HUES64 (cell line): ENCODE measurements at regions not wholly inside any gene's neighbourhood (a gene's known extent, or its start where the extent isn't known, plus 50 kb on each side); places are given as distances from the start of the nearest gene placed in this dataset.
"Not testable (repeated sequence)": the region's sequence is repeated elsewhere in the genome, so short reads cannot be mapped to it uniquely, and the experiment has no call there.

Experiments
- H3K27ac ChIP-seq: 2 replicates; pipeline ENCODE4 v1.7.0; 2013; ENCODE audit warnings: low read depth, low read length, inconsistent platforms
- H3K27me3 ChIP-seq: 2 replicates; pipeline ENCODE4 v1.6.1; 2013; ENCODE audit warnings: mild to moderate bottlenecking, low read length; ENCODE audit not compliant: insufficient read depth
- H3K36me3 ChIP-seq: 2 replicates; pipeline ENCODE4 v1.6.1; 2013; ENCODE audit warnings: mild to moderate bottlenecking, low read length; ENCODE audit not compliant: insufficient read depth
- H3K4me1 ChIP-seq: 2 replicates; pipeline ENCODE4 v1.6.1; 2013; ENCODE audit warnings: mild to moderate bottlenecking, low read length, moderate library complexity; ENCODE audit not compliant: insufficient read depth
- H3K4me3 ChIP-seq: 2 replicates; pipeline ENCODE4 v1.5.1; 2013; ENCODE audit warnings: mild to moderate bottlenecking, low read length, moderate library complexity
- H3K9ac ChIP-seq: 2 replicates; pipeline ENCODE4 v1.6.1; 2013; ENCODE audit warnings: mild to moderate bottlenecking, low read depth, low read length
- H3K9me3 ChIP-seq: 2 replicates; pipeline ENCODE4 v1.6.1; 2013; ENCODE audit warnings: low read depth, low read length; ENCODE audit not compliant: insufficient read depth
- WGBS: fragments of 150-250, 120-280 bp; methylation state at CpG from one replicate; pipeline ENCODE4 v1.1.7; 2013; ENCODE audit warnings: missing lambda C conversion rate; 5-methylcytosine and 5-hydroxymethylcytosine counted together

GRCh38 chr10:65670087-65670486, 1255.7 kb upstream of the LRRTM3 start:
- 98% methylated on average over 3 of the region's 3 CpGs for WGBS
- Histone ChIP-seq H3K27me3 (no peaks in the 10 kb centered on the region), H3K9ac (no peak overlapping the region), H3K9me3 (peaks cover 5% of the 10 kb centered on the region), H3K27ac (no peak overlapping the region), H3K4me3 (no peak overlapping the region), H3K36me3 (no peaks in the 10 kb centered on the region), H3K4me1 (no peaks in the 10 kb centered on the region)

DNA sequence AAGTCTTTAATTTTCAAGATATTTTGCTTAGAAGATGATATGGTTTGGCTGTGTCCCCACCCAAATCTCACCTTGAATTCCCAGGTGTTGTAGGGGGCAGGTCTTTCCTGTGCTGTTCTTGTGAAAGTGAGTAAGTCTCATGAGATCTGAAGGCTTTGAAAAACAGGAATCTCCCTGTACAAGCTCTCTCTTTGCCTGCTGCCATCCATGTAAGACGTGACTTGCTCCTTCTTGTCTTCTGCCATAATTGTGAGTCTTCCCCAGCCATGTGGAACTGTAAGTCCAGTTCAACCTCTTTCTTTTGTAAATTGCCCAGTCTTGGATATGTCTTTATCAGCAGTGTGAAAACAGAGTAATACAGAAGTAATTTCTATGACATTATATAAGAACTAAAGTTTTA, 1255.2 kb upstream of the LRRTM3 start:
- H3K9ac ChIP-seq, H3K4me1 ChIP-seq, H3K27me3 ChIP-seq, H3K4me3 ChIP-seq, H3K36me3 ChIP-seq, H3K27ac ChIP-seq, H3K9me3 ChIP-seq: not testable (repeated sequence)
- WGBS = 87% methylated on average over 1 of the region's 1 CpG

- H3K27ac ChIP-seq = no peak overlapping the region
- no peaks in the 10 kb centered on the region; the same call in 1 of the 2 replicates for H3K9me3 ChIP-seq
- H3K4me1 ChIP-seq = no peaks in the 10 kb centered on the region
- no peak overlapping the region for H3K9ac ChIP-seq
- no peaks in the 10 kb centered on the region for H3K36me3 ChIP-seq
- no peaks in the 10 kb centered on the region for H3K27me3 ChIP-seq
- WGBS = 91% methylated on average over 5 of the region's 7 CpGs
- H3K4me3 ChIP-seq = no peak overlapping the region
Observed at GRCh38 chr10:65675236-65675635, 1250.6 kb upstream of the LRRTM3 start.

DNA sequence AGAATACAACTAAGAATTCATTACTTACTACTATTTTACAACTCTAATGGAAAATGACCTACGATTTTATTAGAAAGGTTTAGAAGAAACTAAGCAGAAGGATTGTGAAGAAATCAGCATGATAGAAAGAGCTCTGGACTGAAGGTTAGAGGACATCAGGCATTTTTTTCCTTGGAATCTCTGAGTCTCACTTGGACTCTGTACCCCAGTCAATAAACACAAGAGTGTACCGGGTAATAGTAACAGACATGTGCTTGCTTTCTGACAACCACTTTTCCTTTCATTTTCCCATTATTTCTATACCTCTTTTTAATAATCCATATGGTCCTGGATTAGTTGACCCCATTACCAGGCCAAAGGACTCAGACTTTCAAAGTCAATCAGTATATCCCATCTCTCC, 1240.9 kb upstream of the LRRTM3 start:
- WGBS = 93% methylated on average over 2 of the region's 2 CpGs
- H3K36me3 ChIP-seq = no peaks in the 10 kb centered on the region

DNA sequence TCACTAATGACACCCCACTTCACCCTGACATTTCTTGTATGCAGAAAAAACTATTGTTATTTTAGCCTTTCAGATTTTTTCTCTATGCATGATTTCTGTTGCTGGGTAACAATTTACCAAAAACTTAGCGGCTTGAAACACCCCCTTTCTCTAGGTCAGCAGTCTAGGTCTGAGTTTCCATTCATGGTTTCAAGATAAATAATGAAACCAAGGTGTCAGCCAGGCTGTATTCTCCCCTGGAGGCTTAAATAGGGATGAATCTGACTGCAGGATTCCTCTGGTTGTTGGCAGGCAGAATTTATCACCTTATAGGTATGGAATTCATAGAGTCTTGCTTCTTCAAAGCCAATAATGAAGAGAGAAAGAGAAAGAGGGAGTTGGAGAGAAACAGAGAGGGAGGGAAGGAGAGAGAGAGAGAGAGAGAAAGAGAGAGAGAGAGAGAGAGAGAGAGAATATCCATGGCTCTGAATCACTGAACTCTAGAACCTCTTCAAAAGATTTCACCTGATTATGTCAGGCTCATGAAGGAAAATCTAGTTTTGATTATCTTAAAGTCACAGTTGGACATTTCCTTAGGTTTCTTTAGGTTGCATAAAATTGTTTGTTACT, 1224.6 kb upstream of the LRRTM3 start:
- no peaks in the 10 kb centered on the region for H3K9me3 ChIP-seq
- H3K36me3 ChIP-seq = no peaks in the 10 kb centered on the region
- no peak overlapping the region for H3K9ac ChIP-seq
- H3K27ac ChIP-seq = no peak overlapping the region
- no peaks in the 10 kb centered on the region for H3K27me3 ChIP-seq
- 100% methylated on average over 1 of the region's 1 CpG for WGBS
- no peak overlapping the region for H3K4me3 ChIP-seq
- H3K4me1 ChIP-seq = no peaks in the 10 kb centered on the region

More for the DNA sequence above, 1240.9 kb upstream of the LRRTM3 start:
- H3K9ac ChIP-seq = no peak overlapping the region
- H3K9me3 ChIP-seq = no peaks in the 10 kb centered on the region
- no peak overlapping the region for H3K4me3 ChIP-seq
- no peaks in the 10 kb centered on the region for H3K4me1 ChIP-seq
- no peaks in the 10 kb centered on the region for H3K27me3 ChIP-seq
- H3K27ac ChIP-seq = no peak overlapping the region

GRCh38 chr10:65708057-65708456, 1217.8 kb upstream of the LRRTM3 start:
- no CpG with 5 or more reads among the region's 1 CpG for WGBS
- Histone ChIP-seq H3K36me3 (no peaks in the 10 kb centered on the region), H3K4me3 (no peak overlapping the region), H3K4me1 (no peaks in the 10 kb centered on the region), H3K9ac (no peak overlapping the region), H3K27ac (no peak overlapping the region), H3K9me3 (no peaks in the 10 kb centered on the region), H3K27me3 (no peaks in the 10 kb centered on the region)

DNA sequence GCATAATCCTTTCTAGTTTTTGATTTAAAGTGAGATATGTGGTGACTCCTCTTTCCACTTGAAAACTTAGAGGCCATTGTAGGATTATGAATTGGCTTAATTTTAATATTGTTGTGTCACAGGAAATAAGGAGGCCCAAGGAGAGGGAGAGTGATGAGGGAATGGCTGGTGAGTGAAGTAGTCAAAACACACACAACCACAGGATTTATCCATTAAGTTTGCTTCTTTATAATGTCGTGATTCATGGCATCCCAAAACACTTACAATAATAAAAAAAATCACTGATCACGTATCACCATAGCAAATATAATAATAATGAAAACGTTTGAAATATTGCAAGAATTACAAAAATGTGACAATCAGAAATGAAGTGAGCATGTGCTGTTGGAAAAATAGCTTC, 1215.5 kb upstream of the LRRTM3 start:
- no peak overlapping the region for H3K4me3 ChIP-seq
- WGBS = 80% methylated on average over 2 of the region's 3 CpGs
- H3K4me1 ChIP-seq = no peaks in the 10 kb centered on the region
- H3K9ac ChIP-seq = no peak overlapping the region
- no peak overlapping the region for H3K27ac ChIP-seq
- H3K9me3 ChIP-seq = no peaks in the 10 kb centered on the region
- no peaks in the 10 kb centered on the region for H3K36me3 ChIP-seq
- H3K27me3 ChIP-seq = no peaks in the 10 kb centered on the region

DNA sequence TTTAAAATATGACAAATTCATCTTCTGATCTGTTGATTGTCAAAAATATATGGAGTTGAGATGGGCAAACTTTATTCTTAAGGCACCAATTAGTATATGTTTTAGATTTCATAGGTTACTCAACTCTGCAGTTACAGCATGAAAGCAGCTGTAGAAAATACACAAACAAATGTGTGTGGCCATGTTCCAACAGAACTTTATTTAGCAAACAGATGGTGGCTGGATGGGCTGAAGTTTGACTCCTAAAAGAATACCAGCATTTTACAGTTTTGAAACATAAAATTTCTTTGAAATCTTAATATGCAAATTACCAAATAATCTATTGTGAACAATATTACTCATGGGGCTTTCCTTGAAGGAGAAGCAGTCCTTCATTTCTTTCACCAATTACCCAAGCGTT, 1206.0 kb upstream of the LRRTM3 start:
- no peaks in the 10 kb centered on the region for H3K4me1 ChIP-seq

GRCh38 chr10:65720901-65721300, 1204.9 kb upstream of the LRRTM3 start:
- 100% methylated on average over 3 of the region's 4 CpGs for WGBS
- H3K27me3 ChIP-seq = no peaks in the 10 kb centered on the region
- H3K9ac ChIP-seq = no peak overlapping the region
- H3K4me1 ChIP-seq = no peaks in the 10 kb centered on the region
- no peaks in the 10 kb centered on the region for H3K9me3 ChIP-seq
- H3K27ac ChIP-seq = no peak overlapping the region
- no peaks in the 10 kb centered on the region for H3K36me3 ChIP-seq
- no peak overlapping the region for H3K4me3 ChIP-seq

More for the DNA sequence above, 1206.0 kb upstream of the LRRTM3 start:
- no peak overlapping the region for H3K4me3 ChIP-seq
- H3K27me3 ChIP-seq = no peaks in the 10 kb centered on the region
- H3K9ac ChIP-seq = no peak overlapping the region
- H3K27ac ChIP-seq = no peak overlapping the region
- H3K9me3 ChIP-seq = no peaks in the 10 kb centered on the region
- WGBS = no CpG with 5 or more reads among the region's 1 CpG
- no peaks in the 10 kb centered on the region for H3K36me3 ChIP-seq

DNA sequence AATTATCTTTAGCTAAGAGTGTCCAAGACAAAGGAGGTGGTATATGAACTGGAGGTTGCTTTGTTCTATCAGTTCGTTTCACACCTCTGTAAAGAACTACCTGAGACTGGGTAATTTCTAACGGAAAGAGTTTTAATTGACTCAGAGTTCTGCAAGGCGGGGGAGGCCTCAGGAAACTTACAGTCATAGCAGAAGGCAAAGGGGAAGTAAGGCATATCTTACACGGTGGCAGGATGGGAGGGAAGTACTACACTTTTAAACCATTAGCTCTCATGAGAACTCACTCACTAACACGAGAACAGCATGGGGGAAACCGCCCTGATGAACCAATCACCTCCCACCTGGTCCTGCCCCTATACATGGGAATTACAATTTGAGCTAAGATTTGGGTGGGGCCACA, 1202.3 kb upstream of the LRRTM3 start:
- no peak overlapping the region for H3K4me3 ChIP-seq
- H3K36me3 ChIP-seq = no peaks in the 10 kb centered on the region
- WGBS = 91% methylated on average over 6 of the region's 6 CpGs
- H3K27me3 ChIP-seq = no peaks in the 10 kb centered on the region
- H3K27ac ChIP-seq = no peak overlapping the region
- no peak overlapping the region for H3K9ac ChIP-seq
- H3K4me1 ChIP-seq = no peaks in the 10 kb centered on the region
- no peaks in the 10 kb centered on the region for H3K9me3 ChIP-seq

- H3K9me3 ChIP-seq = no peaks in the 10 kb centered on the region
- 100% methylated on average over 2 of the region's 2 CpGs for WGBS
- H3K4me3 ChIP-seq = no peak overlapping the region
- H3K27ac ChIP-seq = no peak overlapping the region
- H3K36me3 ChIP-seq = no peaks in the 10 kb centered on the region
- H3K27me3 ChIP-seq = no peaks in the 10 kb centered on the region
- H3K4me1 ChIP-seq = no peaks in the 10 kb centered on the region
- H3K9ac ChIP-seq = no peak overlapping the region
Observed at GRCh38 chr10:65735382-65735781, 1190.5 kb upstream of the LRRTM3 start.

DNA sequence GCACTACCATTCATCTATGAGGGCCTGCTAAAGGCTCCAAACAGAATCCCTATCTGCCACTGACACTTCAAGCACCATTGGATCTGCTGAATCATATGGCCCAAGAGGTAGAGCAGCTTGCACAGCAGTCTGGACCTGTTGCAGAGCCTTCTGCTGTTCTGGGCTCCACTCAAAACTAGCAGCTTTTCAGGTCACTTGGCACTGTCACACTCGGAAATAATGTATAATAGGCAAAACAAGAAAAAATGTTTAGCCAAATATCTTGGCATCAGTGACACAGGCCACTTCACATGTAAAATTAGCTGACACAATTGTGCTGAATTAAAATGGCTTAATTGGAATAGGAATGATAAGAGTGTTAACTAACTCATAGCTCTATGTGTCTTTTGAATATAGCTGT, 1182.9 kb upstream of the LRRTM3 start:
- H3K4me1 ChIP-seq = no peaks in the 10 kb centered on the region
- H3K4me3 ChIP-seq = no peak overlapping the region
- no peaks in the 10 kb centered on the region for H3K36me3 ChIP-seq
- 92% methylated on average over 1 of the region's 1 CpG for WGBS
- H3K27ac ChIP-seq = no peak overlapping the region
- no peaks in the 10 kb centered on the region for H3K9me3 ChIP-seq
- H3K27me3 ChIP-seq = no peaks in the 10 kb centered on the region
- no peak overlapping the region for H3K9ac ChIP-seq
